ENCODE measurements at regions not wholly inside any gene's neighbourhood (a gene's known extent, or its start where the extent isn't known, plus 50 kb on each side); places are given as distances from the start of the nearest gene placed in this dataset.
"Not testable (repeated sequence)": the region's sequence is repeated elsewhere in the genome, so short reads cannot be mapped to it uniquely, and the experiment has no call there.

GRCh38 chr12:47360771-47361388 lies 281.1 kb upstream of the AMIGO2 start:
- peak overlapping the region; percentile 15 for H3K27ac ChIP-seq
- H3K4me1 ChIP-seq: peaks cover 10% of the 10 kb centered on the region
- no peaks in the 10 kb centered on the region for H3K36me3 ChIP-seq
- WGBS: 39% methylated on average over 4 of the region's 4 CpGs
- H3K4me3 ChIP-seq: no peak overlapping the region
- TF ChIP-seq CTCF (IDR thresholded peaks at IDR 0.05): no peak
- no peak for DNase-seq (ENCODE audit: low spot score in 2 of 2)
- H3K9me3 ChIP-seq: no peaks in the 10 kb centered on the region
- no peaks in the 10 kb centered on the region for H3K27me3 ChIP-seq

- no peak for TF ChIP-seq POLR2A (IDR thresholded peaks at IDR 0.05)
- TF ChIP-seq POLR2AphosphoS5 (IDR thresholded peaks at IDR 0.05): no peak
- no peak for TF ChIP-seq CTCF (IDR thresholded peaks at IDR 0.05)
- no peak for TF ChIP-seq EP300 (IDR thresholded peaks at IDR 0.05)
- WGBS: 56% methylated on average over 1 of the region's 1 CpG
- H3K9me3 ChIP-seq: no peaks in the 10 kb centered on the region
- H3K27ac ChIP-seq: no peak overlapping the region
- no peaks in the 10 kb centered on the region for H3K36me3 ChIP-seq
- H3K4me1 ChIP-seq: peaks cover 10% of the 10 kb centered on the region
- no peak overlapping the region for H3K4me3 ChIP-seq
- H3K27me3 ChIP-seq: no peaks in the 10 kb centered on the region
- DNase-seq (ENCODE audit: low spot score in 2 of 2): no peak
These were observed 280.3 kb upstream of the AMIGO2 start for GRCh38 chr12:47360093-47360480.

GRCh38 chr12:47359310-47360092 lies 279.7 kb upstream of the AMIGO2 start:
- H3K27ac ChIP-seq: no peak overlapping the region
- no peaks in the 10 kb centered on the region for H3K27me3 ChIP-seq
- DNase-seq (ENCODE audit: low spot score in 2 of 2): no peak
- no peak overlapping the region for H3K4me3 ChIP-seq
- H3K9me3 ChIP-seq: no peaks in the 10 kb centered on the region
- H3K4me1 ChIP-seq: peaks cover 10% of the 10 kb centered on the region
- 89% methylated on average over 7 of the region's 7 CpGs for WGBS
- TF ChIP-seq POLR2AphosphoS5 (IDR thresholded peaks at IDR 0.05): no peak
- TF ChIP-seq POLR2A (IDR thresholded peaks at IDR 0.05): no peak
- TF ChIP-seq CTCF (IDR thresholded peaks at IDR 0.05): no peak
- no peak for TF ChIP-seq EP300 (IDR thresholded peaks at IDR 0.05)
- no peaks in the 10 kb centered on the region for H3K36me3 ChIP-seq

GRCh38 chr12:47357006-47357405 lies 277.2 kb upstream of the AMIGO2 start:
- H3K36me3 ChIP-seq; H3K27me3 ChIP-seq; DNase-seq (ENCODE audit: low spot score in 2 of 2); H3K9me3 ChIP-seq; H3K4me3 ChIP-seq; H3K27ac ChIP-seq: not testable (repeated sequence)
- peaks cover 10% of the 10 kb centered on the region for H3K4me1 ChIP-seq
- 84% methylated on average over 8 of the region's 8 CpGs for WGBS

- H3K4me3 ChIP-seq: no peak overlapping the region
- WGBS: 67% methylated on average over 3 of the region's 3 CpGs
- no peaks in the 10 kb centered on the region for H3K27me3 ChIP-seq
- no peak overlapping the region for H3K27ac ChIP-seq
- H3K36me3 ChIP-seq: no peaks in the 10 kb centered on the region
- H3K9me3 ChIP-seq: no peaks in the 10 kb centered on the region
- DNase-seq (ENCODE audit: low spot score in 2 of 2): no peak
- peaks cover 7% of the 10 kb centered on the region for H3K4me1 ChIP-seq
- TF ChIP-seq EP300 (IDR thresholded peaks at IDR 0.05) (no peak), POLR2AphosphoS5 (IDR thresholded peaks at IDR 0.05) (no peak), POLR2A (IDR thresholded peaks at IDR 0.05) (no peak), CTCF (IDR thresholded peaks at IDR 0.05) (no peak)
These were observed 276.5 kb upstream of the AMIGO2 start for GRCh38 chr12:47356129-47356700.

Measured in suprapubic skin (tissue), 4 donors.